Dermis microvascular lymphatic vessel endothelial cell (primary cell): ENCODE measurements at regions not wholly inside any gene's neighbourhood (a gene's known extent, or its start where the extent isn't known, plus 50 kb on each side); places are given as distances from the start of the nearest gene placed in this dataset.
A peak's percentile ranks its signal among the peaks of the same experiment; 100 is the strongest.

Source experiments
- DNase-seq, 2 donors: peaks; one replicate each; pipeline versions ENCODE4 v3.0.0 to v3.0.0-alpha.2; 2010; ENCODE audit warnings: low read depth in 2 of 2

DNA sequence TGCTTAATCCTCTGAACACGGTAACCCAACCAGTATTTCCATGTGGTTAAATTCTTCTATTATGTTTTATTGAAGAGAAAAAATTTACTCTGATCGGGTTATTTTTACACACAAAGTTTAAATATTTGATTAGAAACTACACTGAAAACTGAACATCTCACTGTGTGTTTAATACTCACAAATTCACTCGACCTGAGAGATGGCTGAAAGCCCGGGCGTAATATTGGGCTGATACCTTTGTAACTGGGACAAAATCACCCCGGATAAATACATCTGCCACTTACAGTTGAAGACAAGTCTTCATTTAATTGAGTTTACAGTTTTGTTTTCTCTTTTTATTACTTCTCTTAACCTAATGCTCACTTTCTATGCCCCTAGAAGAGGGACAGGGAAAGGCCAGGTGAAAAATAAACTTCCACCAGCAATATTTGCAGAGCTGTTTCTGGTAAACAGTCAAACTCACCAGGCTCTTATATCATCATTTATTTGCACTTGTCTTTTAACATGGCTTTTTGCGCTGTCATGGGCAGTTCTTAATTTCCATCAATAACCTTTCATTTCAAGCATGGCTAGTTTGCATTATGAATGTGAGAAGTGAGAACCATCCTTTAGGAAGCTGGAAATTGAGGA lies 145.6 kb upstream of the TMCO5A start:
- no peak for DNase-seq

DNA sequence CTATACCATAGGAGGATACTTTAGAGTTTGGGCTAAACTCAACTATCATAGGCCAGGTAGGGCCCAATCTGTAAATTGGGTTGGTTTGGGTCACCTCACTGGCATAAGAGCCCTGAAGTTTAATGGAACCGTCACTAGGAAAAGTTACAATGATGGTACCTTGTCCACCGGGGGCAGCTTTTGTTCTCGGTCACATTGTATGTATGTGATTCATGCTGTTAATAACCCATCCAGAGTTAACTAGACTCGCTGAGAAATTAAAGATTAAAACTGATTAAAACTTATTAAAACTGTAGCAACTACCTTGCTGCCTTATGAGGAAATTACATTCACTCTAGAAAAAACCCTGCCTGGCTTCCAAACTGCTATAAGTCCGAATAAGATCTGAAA lies 145.0 kb upstream of the TMCO5A start:
- no peak for DNase-seq

DNA sequence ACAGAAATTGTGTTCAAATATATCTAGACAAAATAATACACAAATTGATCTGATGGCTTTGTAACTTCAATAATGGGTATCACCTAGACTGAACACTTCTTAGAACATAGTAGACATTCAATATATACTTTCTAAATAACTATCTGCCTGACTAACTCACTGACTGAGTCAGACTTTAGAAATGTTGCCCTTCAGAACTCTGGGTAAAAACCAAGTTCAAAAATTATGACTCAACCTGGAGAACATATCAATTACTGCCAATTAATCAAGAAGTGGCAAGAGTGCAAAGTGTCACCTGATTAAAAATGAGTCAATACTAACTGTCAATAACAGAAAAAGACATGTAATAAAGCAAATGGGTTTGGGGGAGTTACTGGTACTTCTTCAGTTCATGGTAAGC lies 144.6 kb upstream of the TMCO5A start:
- DNase-seq, result no peak

DNA sequence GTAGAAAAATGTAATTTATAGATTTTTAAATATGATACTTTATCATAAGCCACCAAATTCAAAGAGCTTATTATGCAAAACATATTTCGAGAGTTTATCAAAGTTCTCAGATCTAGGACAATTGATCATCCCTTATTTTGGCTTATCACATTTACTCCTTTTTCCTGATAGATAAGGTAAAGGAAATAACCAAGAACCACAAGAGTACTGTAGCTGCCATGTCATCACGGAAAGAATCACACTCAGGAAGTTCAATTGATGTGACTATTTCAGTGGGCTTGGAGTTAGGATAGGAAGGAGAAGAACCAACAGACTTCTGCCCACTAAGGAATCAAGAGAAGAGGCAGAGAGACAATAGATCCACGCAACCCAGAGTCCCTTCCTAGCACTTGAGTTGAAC lies 142.7 kb upstream of the TMCO5A start:
- no peak for DNase-seq

DNA sequence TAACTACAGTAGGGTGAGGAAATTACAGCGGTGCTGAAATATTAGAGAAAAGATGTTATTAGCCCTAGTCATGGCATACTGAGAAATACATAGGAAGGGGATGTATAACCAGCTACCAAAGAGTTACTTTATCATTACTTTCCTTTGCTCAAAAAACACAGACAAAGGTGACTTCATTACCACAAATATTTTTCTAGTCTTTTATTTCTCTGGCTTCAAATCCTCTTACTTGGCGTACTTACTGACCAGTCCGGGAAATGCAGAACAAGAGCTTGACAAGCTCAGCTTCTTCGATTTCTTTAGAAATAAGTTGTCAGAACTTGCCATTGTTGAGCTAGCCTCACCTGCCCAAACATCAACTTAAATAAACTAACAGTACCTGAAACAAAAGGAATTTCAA lies 142.1 kb upstream of the TMCO5A start:
- DNase-seq, result no peak

DNA sequence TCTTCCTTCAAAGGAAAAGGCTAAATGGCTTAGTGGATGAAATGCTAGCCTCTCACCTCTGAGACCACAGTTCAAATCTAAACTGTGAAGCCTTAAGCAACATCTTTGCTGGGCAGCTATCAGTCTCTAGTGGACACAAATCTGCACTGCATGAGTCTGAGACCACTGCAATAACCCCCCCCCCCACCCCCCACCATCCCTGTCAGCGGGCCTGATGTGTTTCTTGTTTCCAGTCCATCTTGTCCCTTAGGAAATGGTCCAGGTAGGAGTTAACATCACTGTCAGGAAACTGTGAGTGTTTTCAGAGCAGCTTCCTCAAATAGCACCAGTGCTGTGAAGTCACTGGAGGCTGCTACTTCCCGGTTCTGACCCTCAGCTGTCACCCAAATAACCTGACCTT lies 140.6 kb upstream of the TMCO5A start:
- peak in 1 of 2 donors; percentile 3 for DNase-seq

DNA sequence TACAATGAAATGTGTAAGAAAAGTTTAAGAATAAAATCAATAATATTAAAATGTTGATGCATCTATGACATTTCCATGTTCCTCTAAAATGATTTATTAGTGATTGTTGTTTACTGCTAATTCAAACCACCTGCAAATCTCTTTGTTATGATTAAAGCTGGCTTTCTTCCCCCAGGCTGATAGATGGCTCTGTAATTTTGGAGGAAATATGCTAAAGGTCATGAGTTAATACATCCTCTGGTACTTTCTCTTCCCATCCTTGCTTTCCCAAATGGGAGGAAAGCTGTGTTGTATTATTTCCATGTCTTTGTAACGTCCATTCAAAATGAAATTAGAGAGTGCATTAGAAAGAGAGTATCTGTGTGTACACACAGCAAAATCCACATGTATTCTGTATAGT lies 139.5 kb upstream of the TMCO5A start:
- no peak for DNase-seq

DNA sequence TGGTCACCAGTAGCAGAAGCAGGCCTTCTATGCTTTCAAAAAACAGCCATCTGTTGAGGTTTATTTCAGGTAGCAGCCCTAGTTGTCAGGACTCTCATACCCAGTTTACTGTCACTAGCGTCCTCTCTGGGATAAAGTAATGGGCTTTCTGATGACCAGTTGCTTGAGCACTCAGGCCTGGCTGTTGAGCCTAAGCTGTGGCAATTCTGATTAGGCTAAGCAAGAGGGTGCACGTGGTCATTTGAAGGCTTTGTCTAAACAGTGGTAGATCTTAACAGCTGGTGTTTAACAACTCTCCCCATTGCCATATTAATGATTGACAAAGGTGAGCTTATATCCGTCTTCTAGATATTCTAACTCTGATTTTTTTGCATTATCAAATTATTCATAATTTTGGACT lies 132.9 kb upstream of the TMCO5A start:
- no peak for DNase-seq

DNA sequence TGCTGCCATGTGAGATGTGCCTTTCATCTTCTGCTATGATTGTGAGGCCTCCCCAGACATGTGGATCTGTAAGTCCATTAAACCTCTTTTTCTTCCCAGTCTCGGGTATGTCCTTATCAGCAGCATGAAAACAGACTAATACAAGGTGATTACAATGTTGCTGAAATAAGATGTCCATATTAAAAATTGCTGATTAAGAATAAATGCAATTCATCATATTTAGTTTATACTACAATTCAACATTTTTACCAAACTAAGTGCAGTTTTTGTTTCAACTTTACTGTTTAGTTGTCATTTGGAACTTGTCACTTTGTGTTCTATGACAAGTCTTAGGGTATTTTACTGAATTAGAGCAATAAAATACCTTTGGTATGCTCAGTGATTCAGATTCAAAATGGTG lies 127.6 kb upstream of the TMCO5A start:
- DNase-seq, result no peak

DNA sequence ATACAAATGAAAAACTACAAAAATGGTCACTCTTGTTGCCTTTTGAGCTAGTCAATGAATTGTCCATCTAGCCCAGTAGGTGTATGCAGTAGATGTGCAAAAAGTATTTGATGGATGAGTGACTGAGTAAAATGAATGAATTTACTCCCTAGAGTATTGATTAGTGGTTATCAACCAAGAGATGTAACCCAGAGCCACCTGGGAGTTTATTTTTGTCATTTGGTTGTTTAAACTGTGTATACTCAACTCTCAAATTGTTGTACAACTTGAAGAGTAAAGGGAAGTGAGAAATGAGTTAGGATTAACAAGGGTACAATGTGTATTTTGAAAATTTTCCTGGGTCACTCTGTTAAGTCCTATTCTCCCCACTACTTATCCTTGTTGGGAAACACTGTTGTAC lies 124.1 kb upstream of the TMCO5A start:
- no peak for DNase-seq

DNA sequence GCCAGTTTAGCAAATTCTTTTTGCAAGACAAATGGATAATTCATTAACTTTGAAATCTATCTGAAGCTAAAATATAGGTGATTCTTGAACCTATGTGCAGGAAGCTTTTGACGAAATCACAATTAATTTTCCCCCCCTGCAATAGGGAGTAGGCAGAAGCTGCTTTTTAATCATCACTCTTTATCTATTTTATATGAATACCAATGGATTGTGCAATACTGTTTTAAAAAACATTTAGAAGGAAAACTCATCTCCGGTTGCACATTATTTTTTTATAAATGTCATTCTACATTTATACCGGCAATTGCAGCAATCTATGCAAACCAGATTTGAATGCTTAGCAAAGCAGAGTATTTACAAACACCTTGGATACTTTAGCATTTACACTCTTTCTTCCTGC lies 121.1 kb upstream of the TMCO5A start:
- no peak for DNase-seq

DNA sequence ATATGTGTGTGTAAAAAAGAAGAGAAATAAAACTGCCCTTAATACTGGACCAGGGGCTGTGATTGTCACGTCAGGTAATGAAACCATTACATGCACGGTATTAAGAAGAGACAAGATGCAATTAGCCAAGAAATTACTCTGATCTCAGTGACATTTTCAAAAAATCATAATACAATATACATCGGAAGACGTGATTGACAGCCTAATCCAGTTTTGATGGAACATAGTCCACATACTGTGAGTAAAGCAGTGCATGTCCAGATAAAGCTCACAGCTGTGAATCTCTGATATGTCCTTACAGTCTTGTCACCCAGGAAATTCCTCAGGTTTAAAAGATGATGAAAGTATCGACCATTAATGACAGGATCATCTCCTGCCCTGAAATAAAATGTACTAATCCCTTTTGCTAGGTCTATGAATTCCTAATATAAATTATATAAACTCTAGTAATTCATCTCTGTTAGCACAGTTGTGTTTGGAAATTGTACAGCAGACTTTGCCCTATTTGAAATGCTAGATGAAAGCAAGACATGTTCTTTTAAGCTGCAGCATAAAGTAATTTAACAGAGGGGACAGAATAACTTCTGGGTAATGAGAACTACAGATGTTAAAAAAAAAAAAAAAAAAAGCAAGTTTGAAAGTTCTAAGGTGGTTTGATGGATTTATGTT lies 119.5 kb upstream of the TMCO5A start:
- no peak for DNase-seq

DNA sequence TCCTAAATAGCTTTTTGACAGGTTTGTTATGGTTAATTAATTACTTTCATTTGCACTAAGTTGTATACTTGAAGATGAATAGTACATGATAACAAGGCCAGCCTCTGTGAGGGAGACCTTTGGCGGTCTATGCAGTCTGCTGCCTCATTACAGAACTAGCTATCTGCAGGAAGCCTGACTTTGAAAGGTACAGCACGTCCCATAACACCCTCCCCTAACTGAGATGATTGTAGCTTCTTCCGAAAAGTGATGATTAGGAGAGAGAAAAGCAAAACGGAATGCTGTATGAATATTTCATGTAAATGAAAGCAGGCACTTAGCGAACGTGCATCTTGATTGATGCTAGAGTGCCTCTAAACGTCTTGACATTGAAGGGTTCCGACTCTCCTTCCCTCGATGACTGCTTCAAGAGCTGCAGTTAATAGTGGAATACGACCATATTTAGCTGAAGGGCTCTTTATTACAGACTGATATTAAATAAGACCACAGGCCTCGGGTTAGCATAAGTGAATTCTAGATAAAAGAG lies 116.2 kb upstream of the TMCO5A start:
- no peak for DNase-seq

DNA sequence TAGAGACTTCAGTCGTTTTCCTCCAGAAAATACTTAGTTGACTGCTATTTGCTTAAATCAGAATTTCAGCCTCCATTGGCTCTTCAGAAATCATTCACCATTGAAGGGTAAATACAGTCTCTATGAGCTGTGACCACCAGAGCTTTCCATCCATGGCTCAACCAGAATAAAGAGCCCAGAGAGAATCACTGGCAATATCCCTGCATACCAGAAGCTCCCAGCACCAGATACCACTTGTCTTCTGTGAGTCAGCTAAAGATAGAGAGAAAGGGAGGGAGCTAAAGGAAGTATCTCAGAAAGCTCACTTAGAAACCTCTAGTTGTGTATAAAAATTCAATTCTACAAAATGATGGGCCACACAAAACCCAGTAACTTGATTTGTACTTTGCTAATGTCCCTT lies 115.2 kb upstream of the TMCO5A start:
- no peak for DNase-seq

DNA sequence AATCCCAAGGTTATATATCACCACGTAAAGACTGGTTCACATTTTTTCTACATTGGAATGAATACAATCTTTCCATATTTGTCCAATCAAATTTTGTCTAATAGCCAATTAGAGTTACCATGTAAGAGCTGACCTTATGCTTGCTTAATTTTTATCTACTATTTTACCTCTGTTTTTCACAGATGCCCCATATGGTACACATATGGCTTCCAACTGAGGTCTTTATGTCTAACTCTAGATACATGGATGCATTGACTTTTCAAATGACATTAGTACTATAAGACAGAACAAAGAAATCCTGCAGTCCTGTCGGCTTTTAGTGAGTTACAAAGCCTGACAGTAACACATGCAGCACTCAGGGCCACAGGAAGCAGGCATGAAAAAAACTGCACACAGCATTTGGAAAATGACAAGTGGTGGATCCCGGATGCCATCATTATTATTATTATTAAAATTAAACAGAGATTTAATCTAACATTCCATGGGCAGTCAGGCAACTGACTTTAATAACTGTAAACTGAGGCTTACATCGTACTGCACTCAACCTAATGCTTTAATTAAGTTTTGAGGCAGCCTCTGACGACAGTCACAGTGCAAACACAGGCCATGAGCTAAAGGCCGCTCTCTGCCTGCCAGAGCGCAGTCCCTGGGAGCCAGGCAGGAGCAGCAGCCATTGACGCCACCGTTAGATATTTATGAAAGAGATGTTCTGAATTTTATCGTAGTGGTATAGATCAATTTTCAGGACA lies 113.9 kb upstream of the TMCO5A start:
- no peak for DNase-seq

DNA sequence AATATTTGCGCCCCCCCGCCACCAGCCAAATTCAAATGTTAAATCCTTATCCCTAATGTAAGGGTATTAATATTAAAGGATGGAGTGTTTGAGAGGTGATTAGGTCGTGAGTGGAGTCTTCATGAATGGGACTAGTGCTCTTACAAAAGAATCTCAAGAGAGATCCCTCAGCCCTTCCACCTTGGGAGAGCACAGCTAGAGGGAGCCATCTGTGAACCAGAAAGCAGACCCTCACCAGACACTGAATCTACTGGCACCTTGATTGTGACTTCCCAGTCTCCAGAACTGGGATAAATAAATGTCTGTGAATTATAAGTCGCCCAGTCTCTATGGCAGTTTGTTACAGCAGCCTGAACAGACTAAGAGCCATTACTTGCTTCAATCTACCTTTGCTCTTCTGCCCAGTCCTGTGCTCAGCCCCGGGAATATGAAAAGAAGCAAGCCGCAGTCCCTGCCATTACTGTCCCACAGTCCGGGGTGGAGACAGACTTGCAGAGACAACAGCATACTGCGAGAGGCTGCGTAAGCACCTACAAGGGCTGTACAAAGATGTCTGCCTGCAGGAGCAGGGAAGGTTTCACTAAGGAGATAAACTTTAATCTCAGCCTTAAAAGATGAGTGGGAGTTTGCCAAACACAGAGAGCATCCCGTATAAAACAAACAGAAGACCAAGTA lies 110.7 kb upstream of the TMCO5A start:
- no peak for DNase-seq

DNA sequence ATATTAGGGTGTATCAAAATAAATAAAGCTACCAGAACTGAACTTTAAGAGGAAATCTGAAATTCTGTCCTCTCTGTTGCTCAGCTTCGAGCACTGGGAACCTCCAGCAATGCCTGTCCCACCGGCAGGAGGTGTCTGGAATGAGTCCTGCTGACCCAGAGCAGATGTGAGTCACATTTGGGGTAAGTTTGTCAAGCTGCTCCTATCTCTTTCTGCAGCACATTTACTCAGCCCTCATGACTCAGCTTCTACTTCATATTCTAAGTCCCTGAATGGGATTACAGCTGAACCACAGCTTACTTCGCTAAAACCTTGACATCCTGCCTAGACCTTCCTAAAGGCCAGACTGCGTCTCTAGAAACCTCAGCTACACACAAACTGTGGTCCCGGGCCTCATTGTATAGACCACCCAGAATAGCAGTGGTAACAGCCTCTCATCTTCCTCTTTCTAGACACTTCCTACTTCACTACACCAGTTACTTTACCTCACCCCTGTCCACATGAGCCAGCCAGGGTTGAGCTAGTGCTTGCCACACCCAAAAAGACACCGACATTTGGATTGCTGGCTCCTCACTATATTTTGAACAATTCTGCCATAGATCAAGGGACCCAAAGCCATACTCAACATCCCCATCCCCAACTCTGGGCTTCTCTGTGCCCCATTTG lies 109.6 kb upstream of the TMCO5A start:
- peak in 1 of 2 donors; percentile 11 for DNase-seq

DNA sequence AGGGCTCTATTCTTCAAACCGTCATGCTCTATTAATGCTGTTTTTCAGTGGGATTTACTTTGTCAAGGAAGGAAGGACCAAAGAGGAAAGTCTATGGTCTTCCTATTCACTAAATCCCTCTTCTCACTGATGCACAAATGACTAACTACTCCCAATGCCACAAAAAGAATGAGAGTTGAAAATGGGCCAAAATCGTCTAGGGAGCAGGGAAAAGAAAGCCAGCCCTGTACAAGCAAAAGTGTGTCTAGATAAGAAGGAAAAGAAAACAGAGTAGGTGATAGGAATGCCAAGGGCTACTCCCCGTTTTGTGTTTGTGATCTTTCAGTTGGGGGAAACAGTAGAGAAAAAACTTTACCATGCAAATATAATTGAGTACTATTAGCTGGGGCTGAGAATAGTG lies 97.2 kb upstream of the TMCO5A start:
- DNase-seq, result no peak

DNA sequence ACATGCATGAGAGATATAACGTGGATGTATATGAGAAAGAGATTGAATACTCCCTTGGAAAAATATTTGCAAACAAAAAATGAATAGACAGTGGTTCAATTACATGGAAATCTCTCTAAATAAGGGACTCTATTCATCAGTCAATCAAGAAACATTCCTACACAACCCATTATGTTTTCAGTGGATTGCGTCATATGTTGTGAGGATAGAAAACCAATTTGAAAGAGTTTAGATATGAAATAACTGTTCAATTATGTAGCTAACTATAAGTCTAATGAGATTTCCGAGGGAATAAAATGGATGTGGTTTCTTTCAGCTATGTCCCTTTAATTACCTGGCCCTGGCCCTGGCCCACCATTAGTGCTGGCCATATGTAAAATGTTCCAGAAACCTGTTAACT lies 86.7 kb upstream of the TMCO5A start:
- no peak for DNase-seq

DNA sequence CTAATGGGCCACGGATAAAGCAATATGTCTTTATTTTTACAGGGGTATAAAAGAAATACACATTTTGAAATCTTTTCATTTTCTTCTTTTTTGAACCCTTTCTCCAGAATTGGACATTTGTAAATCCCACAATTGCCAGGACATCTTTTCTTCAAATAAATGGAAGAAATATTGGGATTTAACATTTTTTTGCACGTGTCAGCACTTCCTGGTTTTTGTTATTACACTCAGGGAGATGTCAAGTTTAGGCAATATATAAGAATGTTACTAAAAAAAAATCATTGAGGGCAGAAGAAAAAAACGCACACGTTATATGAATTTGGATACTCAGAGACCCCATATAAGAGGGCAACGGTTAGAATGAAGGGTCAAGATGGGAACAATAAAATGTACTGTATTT lies 78.3 kb upstream of the TMCO5A start:
- no peak for DNase-seq

DNA sequence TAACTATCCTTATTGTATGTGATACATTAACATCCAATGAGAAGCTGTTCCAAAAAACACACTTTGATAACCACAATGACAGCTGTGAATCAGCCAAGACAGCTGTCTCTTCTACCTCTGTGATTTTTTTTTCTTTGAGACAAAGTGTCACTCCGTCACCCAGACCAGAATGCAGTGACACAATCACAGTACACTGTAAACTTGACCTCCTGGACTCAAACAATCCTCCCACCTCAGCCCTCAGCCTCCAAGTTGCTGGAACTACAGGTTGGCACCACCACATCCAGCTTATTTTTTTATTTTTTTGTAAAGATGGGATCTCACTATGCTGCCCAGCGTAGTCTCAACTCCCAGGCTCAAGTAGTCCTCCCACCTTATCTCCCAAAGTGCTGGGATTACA lies 73.5 kb upstream of the TMCO5A start:
- no peak for DNase-seq

DNA sequence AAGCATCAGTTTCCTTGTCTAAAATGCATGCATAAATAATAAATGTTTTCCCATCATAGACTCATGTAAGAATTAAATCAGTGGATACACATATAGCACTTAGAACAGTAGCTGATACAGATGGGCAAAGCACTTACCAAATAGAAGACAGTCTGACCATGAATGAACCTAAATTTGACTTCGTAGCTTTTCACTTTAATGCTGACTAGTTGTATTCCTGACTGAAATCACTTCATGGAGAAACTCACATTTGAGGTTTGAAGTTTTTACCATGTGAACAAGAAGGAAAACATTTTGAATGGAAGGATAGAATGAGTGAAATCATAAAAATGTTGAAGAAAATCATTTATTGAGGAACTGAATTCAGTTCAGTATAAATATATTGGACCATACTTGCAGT lies 68.8 kb upstream of the TMCO5A start:
- no peak for DNase-seq
